ENCODE measurements at regions not wholly inside any gene's neighbourhood (a gene's known extent, or its start where the extent isn't known, plus 50 kb on each side); places are given as distances from the start of the nearest gene placed in this dataset.

DNA sequence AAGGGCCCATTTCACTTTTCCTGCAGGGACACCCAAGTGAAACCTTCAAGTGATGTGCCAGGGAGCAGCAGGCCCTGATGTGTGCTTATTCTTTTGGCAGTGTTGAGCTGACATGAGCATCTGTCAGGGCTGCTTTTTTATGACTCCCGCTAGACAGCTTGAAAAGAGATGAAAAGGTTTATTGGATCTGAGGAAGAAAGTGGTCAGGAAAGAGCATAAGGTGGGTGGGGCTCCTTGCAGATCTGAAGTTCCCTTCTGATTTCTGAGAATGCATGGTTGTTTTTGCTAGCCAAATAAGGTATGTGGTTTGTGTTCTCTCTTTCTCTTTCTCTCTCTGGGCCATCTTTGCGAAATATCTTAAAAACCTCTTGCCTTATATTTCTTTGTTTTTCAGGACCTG lies 316.1 kb downstream of the DMRT2 start:
- Histone ChIP-seq H3K4me1 (no peaks in the 10 kb centered on the region), H3K9me3 (no peaks in the 10 kb centered on the region), H3K27ac (no peak overlapping the region), H3K27me3 (no peaks in the 10 kb centered on the region), H3K36me3 (no peaks in the 10 kb centered on the region), H3K4me3 (no peak overlapping the region)
- TF ChIP-seq, protein P1, sequence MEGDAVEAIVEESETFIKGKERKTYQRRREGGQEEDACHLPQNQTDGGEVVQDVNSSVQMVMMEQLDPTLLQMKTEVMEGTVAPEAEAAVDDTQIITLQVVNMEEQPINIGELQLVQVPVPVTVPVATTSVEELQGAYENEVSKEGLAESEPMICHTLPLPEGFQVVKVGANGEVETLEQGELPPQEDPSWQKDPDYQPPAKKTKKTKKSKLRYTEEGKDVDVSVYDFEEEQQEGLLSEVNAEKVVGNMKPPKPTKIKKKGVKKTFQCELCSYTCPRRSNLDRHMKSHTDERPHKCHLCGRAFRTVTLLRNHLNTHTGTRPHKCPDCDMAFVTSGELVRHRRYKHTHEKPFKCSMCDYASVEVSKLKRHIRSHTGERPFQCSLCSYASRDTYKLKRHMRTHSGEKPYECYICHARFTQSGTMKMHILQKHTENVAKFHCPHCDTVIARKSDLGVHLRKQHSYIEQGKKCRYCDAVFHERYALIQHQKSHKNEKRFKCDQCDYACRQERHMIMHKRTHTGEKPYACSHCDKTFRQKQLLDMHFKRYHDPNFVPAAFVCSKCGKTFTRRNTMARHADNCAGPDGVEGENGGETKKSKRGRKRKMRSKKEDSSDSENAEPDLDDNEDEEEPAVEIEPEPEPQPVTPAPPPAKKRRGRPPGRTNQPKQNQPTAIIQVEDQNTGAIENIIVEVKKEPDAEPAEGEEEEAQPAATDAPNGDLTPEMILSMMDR (IDR thresholded peaks at IDR 0.05): no peak
- no peak for TF ChIP-seq POLR2A (IDR thresholded peaks at IDR 0.05)
- no peak for DNase-seq

DNA sequence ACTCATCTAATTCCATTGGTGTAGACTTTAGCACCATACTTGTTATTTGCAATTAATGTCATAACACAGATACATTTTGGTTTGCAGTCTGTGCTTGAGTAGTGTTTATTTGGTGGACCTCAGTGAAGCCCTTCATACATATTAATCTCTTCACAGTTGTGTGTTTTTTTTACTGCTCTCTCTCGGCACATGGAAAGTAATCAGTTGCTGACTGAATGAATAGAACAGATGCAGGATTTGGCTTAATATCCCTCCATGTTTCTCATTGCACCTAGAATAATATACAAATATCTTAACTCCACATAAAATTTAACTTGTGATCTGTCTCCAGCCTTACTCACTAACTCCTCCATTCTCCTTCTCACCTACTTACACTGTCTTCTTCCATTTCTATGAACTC lies 319.1 kb downstream of the DMRT2 start:
- H3K36me3 ChIP-seq: no peaks in the 10 kb centered on the region
- no peak for TF ChIP-seq POLR2A (IDR thresholded peaks at IDR 0.05)
- TF ChIP-seq, protein P1 (IDR thresholded peaks at IDR 0.05): no peak
- no peaks in the 10 kb centered on the region for H3K4me1 ChIP-seq
- H3K27me3 ChIP-seq: no peaks in the 10 kb centered on the region
- no peak overlapping the region for H3K27ac ChIP-seq
- DNase-seq: no peak
- no peak overlapping the region for H3K4me3 ChIP-seq
- no peaks in the 10 kb centered on the region for H3K9me3 ChIP-seq

DNA sequence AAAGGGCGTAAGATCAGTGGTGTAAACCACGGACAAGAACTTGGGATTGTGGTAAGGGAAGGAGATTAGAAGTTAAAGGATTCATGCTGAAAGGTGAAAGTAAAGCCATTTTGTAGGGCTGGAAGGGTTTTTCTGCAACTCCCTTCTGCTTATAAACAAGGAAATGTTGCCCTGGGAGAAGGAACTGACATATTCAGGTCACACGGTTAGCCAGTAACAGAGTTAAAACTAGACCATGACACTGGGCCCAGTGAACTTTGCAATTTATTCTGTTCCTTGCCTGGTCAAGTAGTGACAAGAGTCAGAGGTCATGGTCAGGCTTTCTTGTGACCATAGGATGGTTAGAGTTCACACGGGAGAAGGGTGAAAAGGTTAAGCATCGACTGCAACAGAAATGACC lies 323.3 kb downstream of the DMRT2 start:
- H3K4me3 ChIP-seq: no peak overlapping the region
- no peak overlapping the region for H3K27ac ChIP-seq
- H3K36me3 ChIP-seq: no peaks in the 10 kb centered on the region
- no peaks in the 10 kb centered on the region for H3K9me3 ChIP-seq
- no peak for TF ChIP-seq POLR2A (IDR thresholded peaks at IDR 0.05)
- TF ChIP-seq, protein P1 (IDR thresholded peaks at IDR 0.05): no peak
- H3K4me1 ChIP-seq: no peaks in the 10 kb centered on the region
- no peaks in the 10 kb centered on the region for H3K27me3 ChIP-seq
- no peak for DNase-seq

DNA sequence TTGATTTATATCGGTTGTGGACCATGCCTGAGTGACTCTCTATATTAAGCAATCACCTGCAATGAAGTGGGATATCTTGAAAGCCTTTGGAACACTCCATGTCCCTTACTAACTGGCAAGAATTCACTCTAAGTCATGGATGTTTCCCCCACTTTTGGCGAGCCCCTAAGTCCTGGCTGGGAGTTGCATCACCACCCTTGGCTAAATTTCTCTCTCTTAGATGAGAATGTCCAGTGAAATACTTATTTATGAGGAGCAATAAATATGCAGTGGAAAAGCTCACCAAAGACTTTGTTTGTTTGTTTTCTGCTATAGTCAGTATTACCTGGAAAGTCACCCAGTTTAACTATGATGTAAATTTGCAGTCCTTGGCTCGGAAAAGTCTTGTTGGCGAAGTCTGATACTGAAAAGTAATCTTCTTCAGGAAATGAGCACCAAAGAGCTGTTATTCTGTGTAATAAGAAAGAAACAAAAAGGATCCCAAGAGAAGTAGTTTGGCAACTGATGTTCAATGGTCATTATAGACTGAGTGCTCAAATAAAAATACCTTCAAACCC lies 333.8 kb downstream of the DMRT2 start:
- DNase-seq: no peak
- H3K27me3 ChIP-seq: no peaks in the 10 kb centered on the region
- no peak overlapping the region for H3K4me3 ChIP-seq
- no peak for TF ChIP-seq POLR2A (IDR thresholded peaks at IDR 0.05)
- TF ChIP-seq, protein P1 (IDR thresholded peaks at IDR 0.05): no peak
- no peaks in the 10 kb centered on the region for H3K36me3 ChIP-seq
- H3K27ac ChIP-seq: no peak overlapping the region
- no peaks in the 10 kb centered on the region for H3K9me3 ChIP-seq
- H3K4me1 ChIP-seq: no peaks in the 10 kb centered on the region

DNA sequence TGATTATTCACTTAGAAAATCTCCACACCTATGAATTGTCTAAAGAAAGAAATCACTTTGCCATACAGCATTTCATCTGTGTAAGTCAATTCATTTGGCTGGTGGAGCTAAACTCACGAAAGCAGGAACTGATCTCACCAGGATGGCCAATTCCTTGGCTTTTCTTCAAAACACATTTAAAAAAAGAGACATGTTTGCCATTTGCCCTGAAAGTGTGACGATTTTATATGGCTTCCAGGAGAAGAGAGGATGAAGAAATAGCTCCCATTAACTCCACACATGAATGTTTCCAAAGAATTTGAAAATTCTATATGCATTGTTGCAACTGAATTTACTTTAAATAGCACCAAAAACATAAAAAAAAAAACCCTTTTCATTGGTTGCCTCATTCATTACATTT lies 334.7 kb downstream of the DMRT2 start:
- no peak overlapping the region for H3K27ac ChIP-seq
- H3K9me3 ChIP-seq: no peaks in the 10 kb centered on the region
- H3K27me3 ChIP-seq: no peaks in the 10 kb centered on the region
- TF ChIP-seq, protein P1 (IDR thresholded peaks at IDR 0.05): no peak
- TF ChIP-seq POLR2A (IDR thresholded peaks at IDR 0.05): no peak
- H3K4me3 ChIP-seq: no peak overlapping the region
- no peaks in the 10 kb centered on the region for H3K4me1 ChIP-seq
- DNase-seq: no peak
- no peaks in the 10 kb centered on the region for H3K36me3 ChIP-seq

DNA sequence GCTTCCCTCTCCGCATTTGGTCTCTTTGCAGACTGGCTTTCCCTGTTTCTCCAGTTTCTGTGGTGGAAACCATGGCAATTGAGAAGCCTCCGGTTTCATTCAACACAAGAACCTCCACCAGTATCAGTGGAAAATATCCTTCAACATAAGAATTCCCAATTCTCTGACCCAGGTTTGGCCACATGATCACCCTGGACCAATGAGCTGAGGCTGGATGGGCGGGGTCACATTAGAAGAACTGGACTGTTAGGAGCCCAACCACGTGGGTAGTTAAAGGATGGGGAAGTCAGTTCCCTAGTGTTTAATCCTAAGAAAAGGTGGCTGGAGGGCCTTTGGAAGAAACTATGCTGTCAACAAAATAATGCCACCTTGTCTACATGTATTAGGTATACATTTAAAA lies 336.3 kb downstream of the DMRT2 start:
- Histone ChIP-seq H3K4me3 (no peak overlapping the region), H3K27ac (no peak overlapping the region), H3K27me3 (no peaks in the 10 kb centered on the region), H3K36me3 (no peaks in the 10 kb centered on the region), H3K4me1 (no peaks in the 10 kb centered on the region), H3K9me3 (no peaks in the 10 kb centered on the region)
- no peak for DNase-seq
- TF ChIP-seq, protein P1 (IDR thresholded peaks at IDR 0.05): no peak
- TF ChIP-seq POLR2A (IDR thresholded peaks at IDR 0.05): no peak

Data from Peyer's patch (tissue), 4 donors.